ENCODE measurements at regions not wholly inside any gene's neighbourhood (a gene's known extent, or its start where the extent isn't known, plus 50 kb on each side); places are given as distances from the start of the nearest gene placed in this dataset.
"Not testable (repeated sequence)": the region's sequence is repeated elsewhere in the genome, so short reads cannot be mapped to it uniquely, and the experiment has no call there.

DNA sequence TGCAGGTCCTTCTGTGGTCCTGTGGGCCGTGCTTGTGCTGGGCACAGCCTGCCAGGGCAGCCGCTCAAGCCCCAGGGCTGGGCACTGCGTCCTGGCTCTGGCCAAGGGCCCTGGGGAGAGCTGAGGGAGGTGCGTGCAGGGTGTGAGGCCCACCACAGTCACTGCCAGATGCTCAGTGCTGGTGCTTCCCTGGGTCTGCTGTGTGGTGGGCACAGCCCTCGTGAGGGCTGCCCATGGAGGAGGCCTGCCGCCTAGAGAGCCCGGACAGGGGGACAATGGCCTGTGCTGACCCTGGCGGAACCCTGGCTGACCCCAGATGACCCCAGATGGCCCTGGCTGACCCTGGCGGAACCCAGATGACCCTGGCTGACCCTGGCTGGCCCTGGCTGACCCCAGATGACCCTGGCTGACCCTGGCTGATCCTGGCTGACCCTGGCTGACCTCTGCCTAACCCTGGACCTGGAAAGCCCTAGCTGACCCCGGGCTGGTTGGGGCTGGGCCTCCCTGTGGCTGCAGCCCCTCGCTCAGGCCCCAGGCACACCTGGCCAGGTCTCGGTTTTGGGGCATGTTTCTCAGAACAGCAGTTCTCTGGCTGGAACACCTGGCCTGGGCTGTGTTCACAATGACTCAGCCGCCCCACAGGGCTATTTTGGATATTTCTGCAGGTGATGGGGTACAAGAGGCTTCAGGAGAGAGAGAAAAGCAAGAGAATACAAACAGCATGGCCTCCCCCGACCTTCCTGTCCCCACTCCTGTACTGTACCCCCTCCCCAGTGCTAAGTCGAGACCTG, 55.4 kb downstream of the TMEM121 start:
- in situ Hi-C loops (cut with MboI; ENCODE audit: low pct_unique_long_range_greater_than_20kb, low sequenced_read_pairs, unreplicated experiment) = no loop called here
- TF ChIP-seq, protein P1, sequence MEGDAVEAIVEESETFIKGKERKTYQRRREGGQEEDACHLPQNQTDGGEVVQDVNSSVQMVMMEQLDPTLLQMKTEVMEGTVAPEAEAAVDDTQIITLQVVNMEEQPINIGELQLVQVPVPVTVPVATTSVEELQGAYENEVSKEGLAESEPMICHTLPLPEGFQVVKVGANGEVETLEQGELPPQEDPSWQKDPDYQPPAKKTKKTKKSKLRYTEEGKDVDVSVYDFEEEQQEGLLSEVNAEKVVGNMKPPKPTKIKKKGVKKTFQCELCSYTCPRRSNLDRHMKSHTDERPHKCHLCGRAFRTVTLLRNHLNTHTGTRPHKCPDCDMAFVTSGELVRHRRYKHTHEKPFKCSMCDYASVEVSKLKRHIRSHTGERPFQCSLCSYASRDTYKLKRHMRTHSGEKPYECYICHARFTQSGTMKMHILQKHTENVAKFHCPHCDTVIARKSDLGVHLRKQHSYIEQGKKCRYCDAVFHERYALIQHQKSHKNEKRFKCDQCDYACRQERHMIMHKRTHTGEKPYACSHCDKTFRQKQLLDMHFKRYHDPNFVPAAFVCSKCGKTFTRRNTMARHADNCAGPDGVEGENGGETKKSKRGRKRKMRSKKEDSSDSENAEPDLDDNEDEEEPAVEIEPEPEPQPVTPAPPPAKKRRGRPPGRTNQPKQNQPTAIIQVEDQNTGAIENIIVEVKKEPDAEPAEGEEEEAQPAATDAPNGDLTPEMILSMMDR (IDR thresholded peaks at IDR 0.05; ENCODE audit: extremely low read depth, insufficient read depth, missing control alignments) = no peak

DNA sequence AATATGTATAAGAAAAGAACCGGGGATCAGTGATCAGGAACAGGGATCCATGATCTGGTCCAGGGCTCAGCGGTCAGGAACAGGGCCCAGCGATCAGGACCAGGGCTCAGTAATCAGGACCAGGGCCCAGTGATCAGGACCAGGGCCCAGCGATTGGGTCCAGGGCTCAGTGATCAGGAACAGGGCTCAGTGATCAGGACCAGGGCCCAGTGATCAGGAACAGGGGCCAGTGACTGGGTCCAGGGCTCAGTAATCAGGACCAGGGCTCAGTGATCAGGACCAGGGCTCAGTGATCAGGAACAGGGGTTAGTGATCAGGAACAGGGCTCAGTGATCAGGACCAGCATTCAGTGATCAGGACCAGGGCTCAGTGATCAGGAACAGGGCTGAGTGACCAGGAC, 56.3 kb downstream of the TMEM121 start:
- DNase-seq (ENCODE audit: low spot score) = peak; percentile 36
- in situ Hi-C loops (cut with MboI; ENCODE audit: low pct_unique_long_range_greater_than_20kb, low sequenced_read_pairs, unreplicated experiment) = no loop called here
- TF ChIP-seq, protein P1 (IDR thresholded peaks at IDR 0.05; ENCODE audit: extremely low read depth, insufficient read depth, missing control alignments) = no peak

More for the DNA sequence above, 55.4 kb downstream of the TMEM121 start:
- peak; percentile 62 for DNase-seq (ENCODE audit: low spot score)

DNA sequence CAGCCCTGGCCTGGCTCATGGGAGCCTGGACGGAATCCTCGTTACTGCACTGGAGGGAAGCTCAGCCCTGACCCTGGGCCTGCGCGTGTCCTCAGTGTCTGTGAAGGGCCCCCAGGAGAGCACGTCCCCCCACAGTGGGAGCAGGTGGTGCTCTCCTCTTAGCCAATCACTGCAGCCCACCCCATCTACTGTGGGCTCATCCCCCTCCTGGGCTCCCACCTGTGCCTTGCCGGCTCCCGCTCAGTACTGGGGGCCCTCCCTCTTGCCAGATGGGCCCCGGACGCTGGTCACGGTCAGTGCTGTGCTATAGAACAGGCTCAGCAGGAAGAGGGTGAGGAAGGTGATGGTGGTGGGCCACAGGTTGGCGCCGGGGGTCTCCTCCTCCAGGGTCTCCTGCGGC, 57.5 kb downstream of the TMEM121 start:
- DNase-seq (ENCODE audit: low spot score); in situ Hi-C loops (cut with MboI; ENCODE audit: low pct_unique_long_range_greater_than_20kb, low sequenced_read_pairs, unreplicated experiment): not testable (repeated sequence)

DNA sequence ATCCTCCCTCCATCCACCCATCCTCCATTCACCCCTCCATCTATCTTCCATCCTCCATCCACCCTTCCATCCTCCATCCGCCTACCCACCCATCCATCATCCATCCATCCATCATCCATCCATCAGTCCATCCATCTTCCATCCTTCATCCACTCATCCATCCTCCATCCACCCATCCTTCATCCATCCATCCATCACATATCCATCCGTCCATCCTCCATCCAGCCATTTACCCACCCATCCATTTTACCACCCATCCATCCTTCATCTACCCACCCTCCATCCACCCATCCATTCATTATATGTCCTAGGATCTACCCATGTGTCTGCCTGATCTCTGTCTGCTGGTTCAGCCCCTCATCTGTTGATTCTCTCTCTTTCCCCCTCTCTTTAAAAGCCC, 58.9 kb downstream of the TMEM121 start:
- in situ Hi-C loops (cut with MboI; ENCODE audit: low pct_unique_long_range_greater_than_20kb, low sequenced_read_pairs, unreplicated experiment) = loop anchor here (5.0 kb wide), 1 partner anchor 122 kb away; no protein-coding TSS in a partner anchor
- not testable (repeated sequence) for DNase-seq (ENCODE audit: low spot score)

DNA sequence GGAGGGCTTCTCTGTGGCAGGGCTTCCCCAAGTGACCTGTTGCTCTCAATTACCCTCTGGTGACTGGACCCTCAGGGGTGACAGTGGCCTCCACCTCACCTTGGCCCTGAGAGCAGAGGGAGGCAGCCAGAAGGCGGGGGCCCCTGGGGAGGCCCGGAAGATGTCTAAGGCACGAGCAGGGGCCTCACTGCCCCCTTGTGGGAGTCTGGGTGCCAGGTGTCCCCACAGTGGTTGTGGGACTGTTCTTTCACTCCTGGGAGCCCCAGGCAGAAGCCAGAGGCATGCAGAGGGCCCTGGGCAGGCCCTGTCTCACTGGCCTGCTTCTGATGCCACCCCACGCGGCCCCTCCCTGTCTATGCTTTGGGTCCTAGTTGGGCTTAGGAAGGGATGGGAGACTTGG, 59.3 kb downstream of the TMEM121 start:
- DNase-seq (ENCODE audit: low spot score) = peak; percentile 31
- TF ChIP-seq, protein P1 (IDR thresholded peaks at IDR 0.05; ENCODE audit: extremely low read depth, insufficient read depth, missing control alignments) = peak; percentile 26
- in situ Hi-C loops (cut with MboI; ENCODE audit: low pct_unique_long_range_greater_than_20kb, low sequenced_read_pairs, unreplicated experiment) = loop anchor here (5.0 kb wide), 1 partner anchor 122 kb away; no protein-coding TSS in a partner anchor

DNA sequence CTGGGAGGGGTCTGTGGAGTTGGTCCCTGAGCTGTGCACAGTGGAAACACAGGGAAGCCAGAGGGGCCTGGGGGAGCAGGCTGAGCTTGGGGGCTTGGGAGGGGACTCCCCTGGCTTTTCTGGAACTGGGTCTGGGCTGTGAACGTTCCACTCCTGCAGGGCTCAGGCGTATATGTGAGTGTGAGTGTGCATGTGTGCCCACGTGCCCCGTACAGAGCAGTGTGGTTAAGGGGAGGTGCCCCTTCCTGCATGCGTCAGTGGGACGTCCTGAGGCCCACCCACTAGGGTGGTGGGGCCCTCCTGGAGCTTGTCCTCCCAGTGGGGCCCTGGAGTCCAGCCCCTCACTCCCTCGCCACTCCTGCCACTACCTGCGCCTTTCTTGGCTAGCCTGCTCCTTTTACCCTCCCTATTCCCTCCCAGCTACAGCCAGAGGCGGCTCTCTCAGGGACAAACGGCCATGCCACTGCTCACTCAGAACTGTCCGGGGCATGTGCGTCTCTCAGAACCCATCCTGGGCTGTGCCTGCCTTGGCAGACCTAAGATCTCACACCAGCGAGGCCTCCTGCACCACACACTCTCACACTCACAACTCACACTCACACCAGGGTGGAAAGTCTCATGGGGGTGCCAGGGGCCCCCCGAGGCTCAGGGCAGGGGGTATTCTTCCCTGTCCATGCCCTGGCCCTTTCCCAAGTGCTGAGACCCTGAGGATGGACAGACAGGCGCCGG, 59.9 kb downstream of the TMEM121 start:
- in situ Hi-C loops (cut with MboI; ENCODE audit: low pct_unique_long_range_greater_than_20kb, low sequenced_read_pairs, unreplicated experiment) = loop anchor here (5.0 kb wide), 1 partner anchor 121 kb away; no protein-coding TSS in a partner anchor
- DNase-seq (ENCODE audit: low spot score) = not testable (repeated sequence)

DNA sequence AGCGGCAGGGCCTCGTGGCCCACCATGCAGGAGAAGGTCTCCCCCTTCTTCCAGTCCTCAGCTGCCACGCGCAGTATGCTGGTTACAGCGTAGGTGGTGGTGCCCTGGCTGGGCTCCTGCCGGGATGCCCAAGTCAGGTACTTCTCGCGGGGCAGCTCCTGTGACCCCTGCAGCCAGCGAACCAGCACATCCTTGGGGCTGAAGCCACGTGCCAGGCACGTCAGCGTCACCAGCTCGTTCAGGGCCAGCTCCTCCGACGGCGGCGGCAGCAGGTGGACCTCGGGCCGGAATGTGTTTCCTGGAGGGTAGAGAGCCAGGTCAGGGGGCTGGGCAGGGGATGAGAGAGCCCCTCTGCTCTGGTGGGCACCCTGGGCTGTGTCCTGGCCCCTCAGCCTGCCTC, 60.7 kb downstream of the TMEM121 start:
- not testable (repeated sequence) for DNase-seq (ENCODE audit: low spot score)
- in situ Hi-C loops (cut with MboI; ENCODE audit: low pct_unique_long_range_greater_than_20kb, low sequenced_read_pairs, unreplicated experiment) = loop anchor here (5.0 kb wide), 1 partner anchor 120 kb away; no protein-coding TSS in a partner anchor

DNA sequence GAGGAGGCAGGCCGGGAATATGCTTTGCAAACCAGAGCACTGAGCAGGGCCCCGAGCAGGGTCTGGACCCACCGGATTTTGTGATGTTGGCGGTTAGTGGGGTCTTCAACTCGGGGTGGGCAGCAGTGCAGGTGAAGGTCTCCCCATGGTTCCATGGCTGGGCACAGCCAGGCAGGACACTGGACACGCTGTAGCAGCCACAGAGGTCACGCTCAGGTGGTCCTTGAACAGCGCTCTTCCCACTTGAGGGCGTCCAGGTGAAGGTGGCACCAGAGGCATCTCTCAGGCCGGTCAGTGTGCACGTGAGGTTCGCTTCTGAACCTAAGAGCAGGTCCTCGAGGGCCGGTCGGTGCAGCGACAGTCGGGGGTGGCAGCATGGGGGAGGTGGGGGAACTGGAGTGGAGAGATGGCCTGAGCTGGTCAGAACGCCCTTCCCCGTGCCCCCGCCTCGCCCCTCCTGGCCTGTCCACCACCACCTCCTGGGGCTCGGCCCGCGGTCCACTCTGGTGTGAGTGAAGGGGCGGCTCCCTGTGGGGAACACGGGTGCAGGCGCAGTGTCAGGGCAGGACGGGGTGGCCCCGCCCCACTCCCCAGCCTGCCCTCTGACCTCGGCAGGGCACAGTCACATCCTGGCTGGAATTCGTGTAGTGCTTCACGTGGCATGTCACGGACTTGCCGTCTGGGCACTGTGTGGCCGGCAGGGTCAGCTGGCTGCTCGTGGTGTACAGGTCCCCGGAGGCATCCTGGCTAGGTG, 61.3 kb downstream of the TMEM121 start:
- in situ Hi-C loops (cut with MboI; ENCODE audit: low pct_unique_long_range_greater_than_20kb, low sequenced_read_pairs, unreplicated experiment) = loop anchor here (5.0 kb wide), 1 partner anchor 120 kb away; no protein-coding TSS in a partner anchor
- DNase-seq (ENCODE audit: low spot score) = not testable (repeated sequence)
